Neural cell (in vitro differentiated cells): ENCODE measurements at regions not wholly inside any gene's neighbourhood (a gene's known extent, or its start where the extent isn't known, plus 50 kb on each side); places are given as distances from the start of the nearest gene placed in this dataset.

Source experiments
- H2AFZ ChIP-seq: fragments of 200-600, 300-800 bp; sonication (generic), shearing (Covaris generic); 2 replicates; pipeline ENCODE4 v1.6.0; 2014; ENCODE audit warnings: low read depth, mild to moderate bottlenecking, antibody characterized with exemption, low read length, moderate library complexity
- H3F3A ChIP-seq: fragments of 200-600 bp; shearing (Covaris generic); 2 replicates; pipeline ENCODE4 v1.6.1; 2016; ENCODE audit warnings: mild to moderate bottlenecking, moderate library complexity, mixed read lengths, antibody characterized with exemption, low read length; ENCODE audit not compliant: insufficient read depth, poor library complexity, severe bottlenecking
- H3K27ac ChIP-seq: fragments of 200-600, 300-800 bp; sonication (generic), shearing (Covaris generic); 2 replicates; pipeline ENCODE4 v1.5.1; 2014; ENCODE audit warnings: mild to moderate bottlenecking, low read length, moderate library complexity
- H3K27me3 ChIP-seq: fragments of 300-800, 200-600 bp; sonication (generic), shearing (Covaris generic); 2 replicates; pipeline ENCODE4 v1.6.0; 2014; ENCODE audit warnings: mild to moderate bottlenecking, low read depth, low read length, moderate library complexity; ENCODE audit not compliant: insufficient read depth
- H3K36me3 ChIP-seq: fragments of 300-800, 200-600 bp; sonication (generic), shearing (Covaris generic); 2 replicates; pipeline ENCODE4 v1.5.1; 2014; ENCODE audit warnings: mild to moderate bottlenecking, antibody characterized with exemption, low read length, moderate library complexity; ENCODE audit not compliant: insufficient read depth
- H3K4me2 ChIP-seq: fragments of 300-800, 200-600 bp; sonication (generic), shearing (Covaris generic); 2 replicates; pipeline ENCODE4 v1.6.0; 2014; ENCODE audit warnings: mild to moderate bottlenecking, low read length
- H3K4me3 ChIP-seq: fragments of 300-800, 200-600 bp; sonication (generic), shearing (Covaris generic); 2 replicates; pipeline ENCODE4 v1.5.1; 2014; ENCODE audit warnings: mild to moderate bottlenecking, low read length, moderate library complexity
- H3K79me2 ChIP-seq: fragments of 200-600 bp; shearing (Covaris generic); replicated peaks from 2 replicates; pipeline ENCODE4 v1.6.0; 2014; ENCODE audit warnings: mild to moderate bottlenecking, low read length, moderate library complexity; ENCODE audit not compliant: insufficient read depth
- H3K9ac ChIP-seq: fragments of 300-800, 200-600 bp; sonication (generic), shearing (Covaris generic); 2 replicates; pipeline ENCODE4 v1.6.1; 2016; ENCODE audit warnings: mild to moderate bottlenecking, low read length, mixed read lengths
- H3K9me2 ChIP-seq: fragments of 200-600 bp; shearing (Covaris generic); 2 replicates; pipeline ENCODE4 v1.6.1; 2016; ENCODE audit warnings: mild to moderate bottlenecking, low read length, mixed read lengths; ENCODE audit not compliant: insufficient read depth
- H3K9me3 ChIP-seq: fragments of 200-600, 300-800 bp; sonication (generic), shearing (Covaris generic); 2 replicates; pipeline ENCODE4 v1.6.1; 2016; ENCODE audit warnings: mild to moderate bottlenecking, mixed run types, low read length, moderate library complexity, mixed read lengths
- H4K20me1 ChIP-seq: fragments of 200-600 bp; shearing (Covaris generic); 2 replicates; pipeline ENCODE4 v1.6.1; 2016; ENCODE audit warnings: mild to moderate bottlenecking, mixed run types; ENCODE audit not compliant: insufficient read depth
- CTCF ChIP-seq: fragments of 450-650 bp; IDR thresholded peaks from 2 replicates; pipeline ENCODE4 v1.5.1; 2014; ENCODE audit warnings: antibody characterized with exemption, mild to moderate bottlenecking, moderate library complexity; ENCODE audit not compliant: poor library complexity, severe bottlenecking
- EP300 ChIP-seq: fragments of 450-650 bp; conservative IDR thresholded peaks from 2 replicates; pipeline ENCODE4 v1.6.1; 2014; ENCODE audit warnings: antibody characterized with exemption, mild to moderate bottlenecking, moderate library complexity; ENCODE audit not compliant: poor library complexity, severe bottlenecking
- EZH2 ChIP-seq: fragments of 200-600, 300-800 bp; shearing (Covaris generic), sonication (generic); IDR thresholded peaks from 2 replicates; pipeline ENCODE4 v1.6.1; 2014; ENCODE audit warnings: antibody characterized with exemption, low read length, borderline replicate concordance, mild to moderate bottlenecking; ENCODE audit not compliant: insufficient read depth, poor library complexity, severe bottlenecking
- MXI1 ChIP-seq: fragments of 450-650 bp; conservative IDR thresholded peaks from 2 replicates; pipeline ENCODE4 v1.6.1; 2014; ENCODE audit warnings: antibody characterized with exemption, mild to moderate bottlenecking; ENCODE audit not compliant: poor library complexity, severe bottlenecking
- POLR2AphosphoS5 ChIP-seq: IDR thresholded peaks from 2 replicates; pipeline ENCODE4 v1.6.1; 2012
- RAD21 ChIP-seq: fragments of 450-650 bp; conservative IDR thresholded peaks from 2 replicates; pipeline ENCODE4 v1.6.1; 2014; ENCODE audit warnings: antibody characterized with exemption, mild to moderate bottlenecking, moderate library complexity
- REST ChIP-seq: IDR thresholded peaks from 2 replicates; pipeline ENCODE4 v1.6.1; 2012; ENCODE audit warnings: borderline replicate concordance
- SMC3 ChIP-seq: fragments of 450-650 bp; conservative IDR thresholded peaks from 2 replicates; pipeline ENCODE4 v1.6.1; 2014; ENCODE audit warnings: antibody characterized with exemption, mild to moderate bottlenecking, moderate library complexity; ENCODE audit not compliant: poor library complexity
- TAF1 ChIP-seq: IDR thresholded peaks from 2 replicates; pipeline ENCODE4 v1.6.1; 2012; ENCODE audit warnings: low read depth

DNA sequence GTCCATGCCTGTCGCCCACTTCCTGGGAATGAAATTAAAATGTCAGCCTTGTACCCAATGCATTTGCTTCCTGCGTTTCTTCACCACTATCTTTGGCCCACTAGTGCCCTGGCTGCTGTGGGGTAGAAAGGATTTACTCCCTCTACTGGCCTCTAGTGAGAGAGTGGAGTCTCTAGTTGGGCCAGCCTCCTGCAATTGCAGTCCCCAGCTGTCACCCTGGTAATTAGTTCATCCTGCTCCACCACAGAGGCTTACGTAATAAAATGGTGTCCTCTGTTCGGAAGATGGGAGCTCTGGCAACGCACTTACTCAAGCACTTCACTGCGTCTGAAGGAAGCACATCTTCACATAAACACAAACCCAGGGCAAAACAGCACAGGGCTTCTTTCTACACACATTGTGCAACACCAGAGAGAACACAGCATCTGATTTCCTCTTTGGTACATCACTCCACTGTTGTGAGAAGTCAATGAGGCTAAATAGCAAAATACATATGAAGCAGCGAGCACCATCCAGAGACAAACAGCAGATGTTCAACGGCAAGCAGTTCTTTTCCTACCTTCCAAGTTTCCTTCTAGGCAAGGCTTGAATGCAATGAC, 274.6 kb downstream of the LRATD1 start:
- no peak overlapping the region for H2AFZ ChIP-seq
- no peaks in the 10 kb centered on the region for H4K20me1 ChIP-seq
- no peaks in the 10 kb centered on the region for H3K79me2 ChIP-seq
- no peak overlapping the region for H3K4me2 ChIP-seq
- H3K27ac ChIP-seq = no peak overlapping the region
- H3K9me3 ChIP-seq = no peaks in the 10 kb centered on the region
- no peaks in the 10 kb centered on the region for H3K36me3 ChIP-seq
- H3K9ac ChIP-seq = no peak overlapping the region
- TF ChIP-seq SMC3 (no peak), EZH2 (no peak), REST (no peak), EP300 (no peak), RAD21 (no peak), POLR2AphosphoS5 (no peak), TAF1 (no peak), MXI1 (no peak), CTCF (no peak)
- H3K9me2 ChIP-seq = no peaks in the 10 kb centered on the region
- H3K4me3 ChIP-seq = no peak overlapping the region
- H3K27me3 ChIP-seq = no peaks in the 10 kb centered on the region
- H3F3A ChIP-seq = no peaks in the 10 kb centered on the region

DNA sequence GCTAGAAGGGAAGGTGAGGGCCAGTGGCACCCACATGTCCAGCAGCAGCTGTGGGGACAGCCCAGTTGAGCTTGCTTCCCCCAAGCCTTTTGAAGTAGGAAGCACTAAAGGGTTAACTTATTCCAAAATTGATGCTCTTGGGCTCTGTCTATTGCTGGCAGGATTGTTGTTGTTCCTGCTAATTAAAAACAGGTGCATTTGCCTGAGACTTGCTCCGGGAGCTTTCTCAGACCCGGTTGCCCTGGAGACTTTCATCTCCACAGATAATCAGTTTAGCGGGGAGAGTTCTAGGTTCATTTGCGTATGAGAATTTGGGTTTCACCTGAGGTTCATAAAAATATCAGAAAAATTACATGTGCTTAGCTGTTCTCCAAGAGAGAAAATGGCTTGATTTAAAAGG, 277.3 kb downstream of the LRATD1 start:
- Histone ChIP-seq H4K20me1 (no peaks in the 10 kb centered on the region), H3K36me3 (no peaks in the 10 kb centered on the region), H3K9me3 (no peaks in the 10 kb centered on the region), H3F3A (no peaks in the 10 kb centered on the region), H3K27me3 (no peaks in the 10 kb centered on the region), H3K9ac (no peak overlapping the region), H3K4me3 (no peak overlapping the region), H3K27ac (no peak overlapping the region), H3K9me2 (no peaks in the 10 kb centered on the region), H3K4me2 (no peak overlapping the region), H3K79me2 (no peaks in the 10 kb centered on the region), H2AFZ (no peak overlapping the region)
- TF ChIP-seq MXI1 = no peak
- TF ChIP-seq EP300 = no peak
- TF ChIP-seq SMC3 = no peak
- TF ChIP-seq REST = no peak
- no peak for TF ChIP-seq TAF1
- TF ChIP-seq RAD21 = no peak
- no peak for TF ChIP-seq CTCF
- no peak for TF ChIP-seq EZH2
- TF ChIP-seq POLR2AphosphoS5 = no peak
